ENCODE measurements at regions not wholly inside any gene's neighbourhood (a gene's known extent, or its start where the extent isn't known, plus 50 kb on each side); places are given as distances from the start of the nearest gene placed in this dataset.

GRCh38 chr13:74210693-74211393, 76.6 kb upstream of the KLF12 start:
- TF ChIP-seq CTCF (IDR thresholded peaks at IDR 0.05; ENCODE audit: low read depth, low read length, poor library complexity, severe bottlenecking) (no peak), EZH2phosphoT487 (IDR thresholded peaks at IDR 0.05; ENCODE audit: borderline replicate concordance, low read length) (no peak)
